Neural cell (in vitro differentiated cells): ENCODE measurements at regions not wholly inside any gene's neighbourhood (a gene's known extent, or its start where the extent isn't known, plus 50 kb on each side); places are given as distances from the start of the nearest gene placed in this dataset.

Source experiments
- H2AFZ ChIP-seq: fragments of 200-600, 300-800 bp; sonication (generic), shearing (Covaris generic); 2 replicates; pipeline ENCODE4 v1.6.0; 2014; ENCODE audit warnings: low read depth, mild to moderate bottlenecking, antibody characterized with exemption, low read length, moderate library complexity
- H3F3A ChIP-seq: fragments of 200-600 bp; shearing (Covaris generic); 2 replicates; pipeline ENCODE4 v1.6.1; 2016; ENCODE audit warnings: mild to moderate bottlenecking, moderate library complexity, mixed read lengths, antibody characterized with exemption, low read length; ENCODE audit not compliant: insufficient read depth, poor library complexity, severe bottlenecking
- H3K27ac ChIP-seq: fragments of 200-600, 300-800 bp; sonication (generic), shearing (Covaris generic); 2 replicates; pipeline ENCODE4 v1.5.1; 2014; ENCODE audit warnings: mild to moderate bottlenecking, low read length, moderate library complexity
- H3K27me3 ChIP-seq: fragments of 300-800, 200-600 bp; sonication (generic), shearing (Covaris generic); 2 replicates; pipeline ENCODE4 v1.6.0; 2014; ENCODE audit warnings: mild to moderate bottlenecking, low read depth, low read length, moderate library complexity; ENCODE audit not compliant: insufficient read depth
- H3K36me3 ChIP-seq: fragments of 300-800, 200-600 bp; sonication (generic), shearing (Covaris generic); 2 replicates; pipeline ENCODE4 v1.5.1; 2014; ENCODE audit warnings: mild to moderate bottlenecking, antibody characterized with exemption, low read length, moderate library complexity; ENCODE audit not compliant: insufficient read depth
- H3K4me2 ChIP-seq: fragments of 300-800, 200-600 bp; sonication (generic), shearing (Covaris generic); 2 replicates; pipeline ENCODE4 v1.6.0; 2014; ENCODE audit warnings: mild to moderate bottlenecking, low read length
- H3K4me3 ChIP-seq: fragments of 300-800, 200-600 bp; sonication (generic), shearing (Covaris generic); 2 replicates; pipeline ENCODE4 v1.5.1; 2014; ENCODE audit warnings: mild to moderate bottlenecking, low read length, moderate library complexity
- H3K79me2 ChIP-seq: fragments of 200-600 bp; shearing (Covaris generic); replicated peaks from 2 replicates; pipeline ENCODE4 v1.6.0; 2014; ENCODE audit warnings: mild to moderate bottlenecking, low read length, moderate library complexity; ENCODE audit not compliant: insufficient read depth
- H3K9ac ChIP-seq: fragments of 300-800, 200-600 bp; sonication (generic), shearing (Covaris generic); 2 replicates; pipeline ENCODE4 v1.6.1; 2016; ENCODE audit warnings: mild to moderate bottlenecking, low read length, mixed read lengths
- H3K9me2 ChIP-seq: fragments of 200-600 bp; shearing (Covaris generic); 2 replicates; pipeline ENCODE4 v1.6.1; 2016; ENCODE audit warnings: mild to moderate bottlenecking, low read length, mixed read lengths; ENCODE audit not compliant: insufficient read depth
- H3K9me3 ChIP-seq: fragments of 200-600, 300-800 bp; sonication (generic), shearing (Covaris generic); 2 replicates; pipeline ENCODE4 v1.6.1; 2016; ENCODE audit warnings: mild to moderate bottlenecking, mixed run types, low read length, moderate library complexity, mixed read lengths
- H4K20me1 ChIP-seq: fragments of 200-600 bp; shearing (Covaris generic); 2 replicates; pipeline ENCODE4 v1.6.1; 2016; ENCODE audit warnings: mild to moderate bottlenecking, mixed run types; ENCODE audit not compliant: insufficient read depth
- CTCF ChIP-seq: fragments of 450-650 bp; IDR thresholded peaks from 2 replicates; pipeline ENCODE4 v1.5.1; 2014; ENCODE audit warnings: antibody characterized with exemption, mild to moderate bottlenecking, moderate library complexity; ENCODE audit not compliant: poor library complexity, severe bottlenecking
- EP300 ChIP-seq: fragments of 450-650 bp; conservative IDR thresholded peaks from 2 replicates; pipeline ENCODE4 v1.6.1; 2014; ENCODE audit warnings: antibody characterized with exemption, mild to moderate bottlenecking, moderate library complexity; ENCODE audit not compliant: poor library complexity, severe bottlenecking
- EZH2 ChIP-seq: fragments of 200-600, 300-800 bp; shearing (Covaris generic), sonication (generic); IDR thresholded peaks from 2 replicates; pipeline ENCODE4 v1.6.1; 2014; ENCODE audit warnings: antibody characterized with exemption, low read length, borderline replicate concordance, mild to moderate bottlenecking; ENCODE audit not compliant: insufficient read depth, poor library complexity, severe bottlenecking
- MXI1 ChIP-seq: fragments of 450-650 bp; conservative IDR thresholded peaks from 2 replicates; pipeline ENCODE4 v1.6.1; 2014; ENCODE audit warnings: antibody characterized with exemption, mild to moderate bottlenecking; ENCODE audit not compliant: poor library complexity, severe bottlenecking
- POLR2AphosphoS5 ChIP-seq: IDR thresholded peaks from 2 replicates; pipeline ENCODE4 v1.6.1; 2012
- RAD21 ChIP-seq: fragments of 450-650 bp; conservative IDR thresholded peaks from 2 replicates; pipeline ENCODE4 v1.6.1; 2014; ENCODE audit warnings: antibody characterized with exemption, mild to moderate bottlenecking, moderate library complexity
- REST ChIP-seq: IDR thresholded peaks from 2 replicates; pipeline ENCODE4 v1.6.1; 2012; ENCODE audit warnings: borderline replicate concordance
- SMC3 ChIP-seq: fragments of 450-650 bp; conservative IDR thresholded peaks from 2 replicates; pipeline ENCODE4 v1.6.1; 2014; ENCODE audit warnings: antibody characterized with exemption, mild to moderate bottlenecking, moderate library complexity; ENCODE audit not compliant: poor library complexity
- TAF1 ChIP-seq: IDR thresholded peaks from 2 replicates; pipeline ENCODE4 v1.6.1; 2012; ENCODE audit warnings: low read depth

- H3K9me3 ChIP-seq, result no peaks in the 10 kb centered on the region
- no peaks in the 10 kb centered on the region for H3K79me2 ChIP-seq
These were observed 298.4 kb upstream of the ANKRD50 start for GRCh38 chr4:125010796-125011503.

GRCh38 chr4:125008676-125009075 is 296.1 kb upstream of the ANKRD50 start:
- Histone ChIP-seq H3K27ac (no peak overlapping the region), H3K9me2 (no peaks in the 10 kb centered on the region), H3K27me3 (no peaks in the 10 kb centered on the region), H3K4me2 (no peak overlapping the region), H3K79me2 (no peaks in the 10 kb centered on the region), H3K9me3 (no peaks in the 10 kb centered on the region), H2AFZ (no peak overlapping the region), H3K9ac (no peak overlapping the region), H3K36me3 (no peaks in the 10 kb centered on the region), H3F3A (no peaks in the 10 kb centered on the region), H4K20me1 (no peaks in the 10 kb centered on the region), H3K4me3 (no peak overlapping the region)
- TF ChIP-seq EZH2 (no peak), POLR2AphosphoS5 (no peak), REST (no peak), EP300 (no peak), RAD21 (no peak), SMC3 (no peak), MXI1 (no peak), TAF1 (no peak), CTCF (no peak)

More at GRCh38 chr4:125010796-125011503, 298.4 kb upstream of the ANKRD50 start:
- H3F3A ChIP-seq, result no peaks in the 10 kb centered on the region
- H3K36me3 ChIP-seq, result no peaks in the 10 kb centered on the region
- TF ChIP-seq RAD21 (no peak), TAF1 (no peak), POLR2AphosphoS5 (no peak)
- H3K9me2 ChIP-seq, result no peaks in the 10 kb centered on the region
- H3K4me3 ChIP-seq, result no peak overlapping the region
- H2AFZ ChIP-seq, result no peak overlapping the region
- no peak overlapping the region for H3K27ac ChIP-seq
- no peak overlapping the region for H3K4me2 ChIP-seq
- no peaks in the 10 kb centered on the region for H4K20me1 ChIP-seq
- H3K9ac ChIP-seq, result no peak overlapping the region
- no peaks in the 10 kb centered on the region for H3K27me3 ChIP-seq

GRCh38 chr4:125004676-125005075 is 292.1 kb upstream of the ANKRD50 start:
- H3K4me3 ChIP-seq, result no peak overlapping the region
- H3K9ac ChIP-seq, result no peak overlapping the region
- no peaks in the 10 kb centered on the region for H3F3A ChIP-seq
- no peak overlapping the region for H2AFZ ChIP-seq
- H3K79me2 ChIP-seq, result no peaks in the 10 kb centered on the region
- no peak overlapping the region for H3K27ac ChIP-seq
- H3K4me2 ChIP-seq, result no peak overlapping the region
- TF ChIP-seq REST, result no peak
- TF ChIP-seq MXI1, result no peak
- TF ChIP-seq SMC3, result no peak
- no peak for TF ChIP-seq RAD21
- TF ChIP-seq POLR2AphosphoS5, result no peak
- no peak for TF ChIP-seq CTCF
- no peak for TF ChIP-seq EP300
- no peak for TF ChIP-seq EZH2
- TF ChIP-seq TAF1, result no peak
- no peaks in the 10 kb centered on the region for H3K9me3 ChIP-seq
- H3K9me2 ChIP-seq, result no peaks in the 10 kb centered on the region
- H3K36me3 ChIP-seq, result no peaks in the 10 kb centered on the region
- H3K27me3 ChIP-seq, result no peaks in the 10 kb centered on the region
- no peaks in the 10 kb centered on the region for H4K20me1 ChIP-seq
